Endodermal cell (in vitro differentiated cells): ENCODE measurements at regions not wholly inside any gene's neighbourhood (a gene's known extent, or its start where the extent isn't known, plus 50 kb on each side); places are given as distances from the start of the nearest gene placed in this dataset.

Experiments used
- DNase-seq: peaks from one replicate; pipeline ENCODE4 v3.0.0-alpha.2; 2017
- H3K27ac ChIP-seq: 2 replicates; pipeline ENCODE4 v1.5.1; 2013; ENCODE audit warnings: mild to moderate bottlenecking, low read depth, low read length, moderate library complexity
- H3K27me3 ChIP-seq: 2 replicates; pipeline ENCODE4 v1.6.1; 2013; ENCODE audit warnings: mild to moderate bottlenecking, low read length, moderate library complexity; ENCODE audit not compliant: insufficient read depth, control insufficient read depth, poor library complexity, severe bottlenecking
- H3K36me3 ChIP-seq: 2 replicates; pipeline ENCODE4 v1.7.0; 2013; ENCODE audit warnings: mild to moderate bottlenecking, low read length, moderate library complexity; ENCODE audit not compliant: control insufficient read depth, insufficient read depth
- H3K4me1 ChIP-seq: one replicate; pipeline ENCODE4 v1.7.0; 2013; ENCODE audit warnings: low read length; ENCODE audit not compliant: control insufficient read depth, insufficient read depth
- H3K4me3 ChIP-seq: 2 replicates; pipeline ENCODE4 v1.5.1; 2013; ENCODE audit warnings: mild to moderate bottlenecking, low read length, moderate library complexity
- H3K9ac ChIP-seq: 2 replicates; pipeline ENCODE4 v1.6.1; 2013; ENCODE audit warnings: mild to moderate bottlenecking, low read length, moderate library complexity; ENCODE audit not compliant: poor library complexity, severe bottlenecking; ENCODE audit errors: extremely low read depth
- H3K9me3 ChIP-seq: 2 replicates; pipeline ENCODE4 v1.6.1; 2013; ENCODE audit warnings: mild to moderate bottlenecking, low read length, moderate library complexity; ENCODE audit not compliant: control insufficient read depth
- H3K27ac Mint-ChIP-seq: 2 replicates; pipeline ENCODE4 v1.8.0; 2020; ENCODE audit warnings: mixed read lengths
- H3K27me3 Mint-ChIP-seq: 2 replicates; pipeline ENCODE4 v1.8.0; 2021; ENCODE audit warnings: mild to moderate bottlenecking, mixed read lengths; ENCODE audit not compliant: insufficient read depth
- H3K36me3 Mint-ChIP-seq: 2 replicates; pipeline ENCODE4 v1.8.0; 2020; ENCODE audit warnings: low read depth, mixed read lengths
- H3K4me1 Mint-ChIP-seq: 2 replicates; pipeline ENCODE4 v1.8.0; 2020; ENCODE audit warnings: mixed read lengths
- H3K4me3 Mint-ChIP-seq: 2 replicates; pipeline ENCODE4 v1.8.0; 2020; ENCODE audit warnings: mild to moderate bottlenecking, moderate library complexity, mixed read lengths
- H3K9me3 Mint-ChIP-seq: 2 replicates; pipeline ENCODE4 v1.8.0; 2020; ENCODE audit warnings: mild to moderate bottlenecking, mixed read lengths
- CTCF ChIP-seq: fragments of 200-600 bp; sonication (generic); conservative IDR thresholded peaks from 2 replicates; pipeline ENCODE4 v1.5.0; 2021; ENCODE audit warnings: antibody characterized with exemption, mild to moderate bottlenecking
- WGBS, 2 experiments: methylation state at CpG; one replicate each; pipeline versions ENCODE4 v1.1.5 to v1.1.7; 2013; ENCODE audit warnings: missing lambda C conversion rate in 2 of 2, mixed read lengths in 1 of 2; ENCODE audit not compliant: insufficient coverage in 1 of 2, insufficient read length in 1 of 2; 5-methylcytosine and 5-hydroxymethylcytosine counted together

GRCh38 chr5:116685069-116685468 is 110.4 kb upstream of the SEMA6A start:
- 87 to 92% methylated on average over 2 to 6 of the region's 6 CpGs for WGBS, 2 experiments
- H3K36me3 Mint-ChIP-seq: no peaks in the 10 kb centered on the region
- no peak overlapping the region for H3K4me3 Mint-ChIP-seq
- Histone ChIP-seq H3K9me3 (no peaks in the 10 kb centered on the region), H3K4me3 (no peak overlapping the region), H3K4me1 (peaks cover 1% of the 10 kb centered on the region), H3K27ac (no peak overlapping the region), H3K27me3 (no peaks in the 10 kb centered on the region), H3K36me3 (no peaks in the 10 kb centered on the region), H3K9ac (no peak overlapping the region)
- H3K9me3 Mint-ChIP-seq: no peaks in the 10 kb centered on the region
- H3K27me3 Mint-ChIP-seq: no peaks in the 10 kb centered on the region
- TF ChIP-seq CTCF: no peak
- H3K27ac Mint-ChIP-seq: no peak overlapping the region
- DNase-seq: no peak
- peaks cover 17% of the 10 kb centered on the region for H3K4me1 Mint-ChIP-seq

- Histone ChIP-seq H3K27me3 (no peaks in the 10 kb centered on the region), H3K4me1 (peaks cover 4% of the 10 kb centered on the region), H3K36me3 (no peaks in the 10 kb centered on the region), H3K27ac (no peak overlapping the region), H3K9ac (no peak overlapping the region), H3K9me3 (no peaks in the 10 kb centered on the region), H3K4me3 (no peak overlapping the region)
- H3K36me3 Mint-ChIP-seq: no peaks in the 10 kb centered on the region
- peaks cover 19% of the 10 kb centered on the region for H3K4me1 Mint-ChIP-seq
- peaks cover 4% of the 10 kb centered on the region for H3K9me3 Mint-ChIP-seq
- 88 to 90% methylated on average over 4 to 7 of the region's 7 CpGs for WGBS, 2 experiments
- TF ChIP-seq CTCF: no peak
- H3K27me3 Mint-ChIP-seq: peaks cover 2% of the 10 kb centered on the region
- no peak overlapping the region for H3K4me3 Mint-ChIP-seq
- H3K27ac Mint-ChIP-seq: no peak overlapping the region
- no peak for DNase-seq
Measured at GRCh38 chr5:116681334-116682013, 106.9 kb upstream of the SEMA6A start.

- Histone ChIP-seq H3K9ac (no peak overlapping the region), H3K27ac (no peak overlapping the region), H3K4me3 (no peak overlapping the region), H3K4me1 (peaks cover 9% of the 10 kb centered on the region), H3K27me3 (no peaks in the 10 kb centered on the region), H3K9me3 (no peaks in the 10 kb centered on the region), H3K36me3 (no peaks in the 10 kb centered on the region)
- Mint-ChIP-seq H3K27me3 (peaks cover 2% of the 10 kb centered on the region), H3K27ac (no peak overlapping the region), H3K9me3 (peaks cover 4% of the 10 kb centered on the region), H3K36me3 (no peaks in the 10 kb centered on the region), H3K4me1 (peaks cover 32% of the 10 kb centered on the region), H3K4me3 (no peak overlapping the region)
- DNase-seq: no peak
- 92 to 94% methylated on average over 2 to 4 of the region's 4 CpGs for WGBS, 2 experiments
- no peak for TF ChIP-seq CTCF
Measured at GRCh38 chr5:116675626-116675910, 100.9 kb upstream of the SEMA6A start.
